ENCODE measurements at regions not wholly inside any gene's neighbourhood (a gene's known extent, or its start where the extent isn't known, plus 50 kb on each side); places are given as distances from the start of the nearest gene placed in this dataset.

GRCh38 chr2:52289741-52290140, 1257.8 kb upstream of the NRXN1 start:
- TF ChIP-seq CTCF (conservative IDR thresholded peaks at IDR 0.05) (no peak), EZH2 (IDR thresholded peaks at IDR 0.05; ENCODE audit: low read depth) (no peak)

Measured in PC-9 (cell line).